Brain microvascular endothelial cell (primary cell): ENCODE measurements at regions not wholly inside any gene's neighbourhood (a gene's known extent, or its start where the extent isn't known, plus 50 kb on each side); places are given as distances from the start of the nearest gene placed in this dataset.

ENCODE experiments used
- DNase-seq: peaks from one replicate; pipeline ENCODE4 v3.0.0-alpha.2; 2020
- H3K27ac ChIP-seq: fragments of 250-450 bp; sonication (Bioruptor Pico); 2 replicates; pipeline ENCODE4 v1.5.1; 2020; ENCODE audit warnings: mild to moderate bottlenecking, moderate library complexity
- H3K27me3 ChIP-seq: fragments of 250-450 bp; sonication (Bioruptor Pico); replicated peaks from 2 replicates; pipeline ENCODE4 v1.5.1; 2020; ENCODE audit warnings: mild to moderate bottlenecking
- H3K36me3 ChIP-seq: fragments of 250-450 bp; sonication (Bioruptor Pico); replicated peaks from 2 replicates; pipeline ENCODE4 v1.5.1; 2020; ENCODE audit warnings: mild to moderate bottlenecking
- H3K4me3 ChIP-seq: 2 replicates; pipeline ENCODE4 v1.5.1; 2011; ENCODE audit warnings: low read depth, mild to moderate bottlenecking, control low read depth, low read length, moderate library complexity
- CTCF ChIP-seq: IDR thresholded peaks from 2 replicates; pipeline ENCODE4 v1.5.1; 2011; ENCODE audit warnings: low read depth, mild to moderate bottlenecking, moderate library complexity, low read length, control low read depth, inconsistent platforms; ENCODE audit errors: missing control alignments
- in situ Hi-C: cut with HindIII; loops from 2 replicates; pipeline ENCODE4 v1.10.0; 2017; ENCODE audit warnings: low sequenced_read_pairs, low pct_ligation_motif_present

GRCh38 chr11:69884286-69884685 lies 65.1 kb upstream of the FGF3 start:
- in situ Hi-C loops, result no loop called here
- Histone ChIP-seq H3K4me3 (no peak overlapping the region), H3K27ac (no peak overlapping the region), H3K27me3 (no peaks in the 10 kb centered on the region), H3K36me3 (no peaks in the 10 kb centered on the region)
- no peak for TF ChIP-seq CTCF
- DNase-seq, result no peak

DNA sequence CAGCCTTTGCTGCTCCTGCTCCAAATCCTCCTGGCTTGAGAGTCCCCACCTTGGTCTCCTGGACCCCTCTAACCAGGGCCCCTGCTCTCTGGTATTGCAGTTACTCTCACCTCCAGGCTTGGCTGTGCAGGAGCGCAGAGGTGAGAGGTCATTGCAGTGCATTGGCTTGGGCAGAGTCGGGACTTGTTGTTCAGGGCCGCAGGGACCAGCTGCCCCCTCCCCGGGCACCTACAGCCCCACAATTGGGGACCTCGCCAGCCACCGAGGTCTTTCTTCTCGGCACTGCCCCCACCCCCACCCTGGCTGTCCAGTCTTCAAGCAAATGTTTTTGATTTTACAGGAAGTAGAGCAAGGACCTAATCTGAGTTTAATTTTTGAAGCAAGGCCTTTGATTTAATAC lies 65.5 kb upstream of the FGF3 start:
- Histone ChIP-seq H3K27ac (no peak overlapping the region), H3K36me3 (no peaks in the 10 kb centered on the region), H3K4me3 (no peak overlapping the region), H3K27me3 (peaks cover 1% of the 10 kb centered on the region)
- DNase-seq, result no peak
- TF ChIP-seq CTCF, result no peak
- in situ Hi-C loops, result no loop called here

GRCh38 chr11:69887330-69887729 lies 68.1 kb upstream of the FGF3 start:
- H3K27me3 ChIP-seq, result peaks cover 20% of the 10 kb centered on the region
- DNase-seq, result no peak
- no peak for TF ChIP-seq CTCF
- H3K4me3 ChIP-seq, result no peak overlapping the region
- in situ Hi-C loops, result no loop called here
- H3K36me3 ChIP-seq, result no peaks in the 10 kb centered on the region
- H3K27ac ChIP-seq, result no peak overlapping the region

DNA sequence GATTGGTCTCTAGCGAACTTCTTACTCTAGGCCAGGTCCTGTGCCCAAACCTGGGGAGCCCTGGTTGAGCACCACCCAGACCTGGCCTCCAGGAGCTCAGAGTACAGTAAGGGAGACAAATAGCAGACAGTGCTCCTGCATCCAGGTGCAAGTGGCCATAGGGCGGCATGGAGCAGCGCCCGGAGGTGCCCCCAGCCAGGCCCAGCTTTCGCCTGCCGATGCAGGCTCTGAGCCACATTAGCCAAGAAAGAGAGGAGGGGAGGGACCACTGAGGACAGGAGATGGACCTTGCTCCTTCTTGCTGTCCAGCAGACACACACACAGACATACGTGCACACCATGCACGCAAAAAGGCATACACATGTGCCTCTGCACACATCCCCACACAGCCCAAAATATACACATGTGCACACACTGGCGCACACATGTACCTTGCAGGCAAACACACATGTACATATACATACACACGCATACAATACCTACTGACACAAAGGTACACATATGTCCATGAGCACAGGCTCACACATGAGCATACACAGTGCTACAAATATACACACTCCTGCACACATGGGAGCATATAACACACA lies 68.7 kb upstream of the FGF3 start:
- H3K27ac ChIP-seq, result no peak overlapping the region
- peaks cover 26% of the 10 kb centered on the region for H3K27me3 ChIP-seq
- H3K4me3 ChIP-seq, result no peak overlapping the region
- no peak for DNase-seq
- no peaks in the 10 kb centered on the region for H3K36me3 ChIP-seq
- in situ Hi-C loops, result no loop called here
- no peak for TF ChIP-seq CTCF

DNA sequence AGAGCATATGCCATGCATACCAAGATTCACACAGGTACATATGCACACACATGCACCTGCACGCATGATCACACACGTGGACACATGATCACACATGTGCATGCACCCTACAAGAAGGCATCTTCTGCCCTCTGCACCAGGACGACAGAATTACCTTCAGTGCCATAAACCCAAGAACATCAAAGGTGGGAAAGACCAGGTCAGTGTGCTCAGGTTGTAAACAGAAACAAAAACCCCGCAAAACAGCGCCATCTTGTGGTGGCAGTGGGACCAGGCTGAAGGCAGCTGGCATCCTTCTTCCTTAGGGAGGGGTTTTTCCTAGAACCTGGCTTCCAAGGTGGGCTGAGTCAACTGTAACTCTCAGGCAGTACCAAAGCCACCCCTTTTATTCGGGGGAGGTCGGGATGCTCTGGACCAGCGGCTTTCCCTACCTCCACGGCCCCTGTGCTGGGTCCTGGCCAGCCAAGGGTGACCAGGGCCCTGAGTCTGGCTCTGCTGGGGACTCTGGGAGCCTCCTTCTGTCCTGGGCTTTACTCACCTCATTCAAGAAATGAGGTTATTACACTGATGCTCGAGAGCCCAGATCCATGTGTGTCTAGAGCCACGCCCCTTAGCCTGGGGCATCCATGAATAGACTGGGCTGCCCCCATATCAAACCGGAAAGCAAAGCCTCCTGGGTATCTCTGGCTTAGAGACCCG lies 69.4 kb upstream of the FGF3 start:
- Histone ChIP-seq H3K27me3 (peaks cover 29% of the 10 kb centered on the region), H3K36me3 (no peaks in the 10 kb centered on the region), H3K27ac (no peak overlapping the region), H3K4me3 (no peak overlapping the region)
- in situ Hi-C loops, result no loop called here
- peak; percentile 99 for TF ChIP-seq CTCF
- peak; percentile 28 for DNase-seq
